Activated CD4-positive, alpha-beta T cell treated with anti-CD3 and anti-CD28 coated beads, Interleukin-2, amount 10 ng/mL, durations not matched to agents 7 days and 5 days (primary cell): ENCODE measurements at regions not wholly inside any gene's neighbourhood (a gene's known extent, or its start where the extent isn't known, plus 50 kb on each side); places are given as distances from the start of the nearest gene placed in this dataset.
"Not testable (repeated sequence)": the region's sequence is repeated elsewhere in the genome, so short reads cannot be mapped to it uniquely, and the experiment has no call there.

Experiments
- CTCF ChIA-PET: fragments of 350-600 bp; sonication (Branson Sonifier 250); formaldehyde crosslinking; loops from one replicate; lab custom pipeline; 2021; ENCODE audit warnings: antibody characterized with exemption; lab: Charles Lee
- POLR2A ChIA-PET: fragments of 350-600 bp; sonication (Branson Sonifier 250); formaldehyde crosslinking; loops from one replicate; lab custom pipeline; 2021; ENCODE audit warnings: antibody characterized with exemption; lab: Charles Lee
- DNase-seq: peaks from one replicate; pipeline ENCODE4 v3.0.0-alpha.2; 2020
- H3K27ac Mint-ChIP-seq: one replicate; pipeline ENCODE4 v1.8.0; 2021; ENCODE audit warnings: mild to moderate bottlenecking, moderate library complexity, mixed read lengths
- H3K27me3 Mint-ChIP-seq: one replicate; pipeline ENCODE4 v1.8.0; 2021; ENCODE audit warnings: mixed read lengths
- H3K36me3 Mint-ChIP-seq: one replicate; pipeline ENCODE4 v1.8.0; 2021; ENCODE audit warnings: low read depth, mixed read lengths
- H3K4me1 Mint-ChIP-seq: one replicate; pipeline ENCODE4 v1.8.0; 2021; ENCODE audit warnings: mixed read lengths
- H3K4me3 Mint-ChIP-seq: one replicate; pipeline ENCODE4 v1.8.0; 2021; ENCODE audit warnings: mild to moderate bottlenecking, moderate library complexity, mixed read lengths
- H3K9me3 Mint-ChIP-seq: one replicate; pipeline ENCODE4 v1.8.0; 2021; ENCODE audit warnings: mixed read lengths

DNA sequence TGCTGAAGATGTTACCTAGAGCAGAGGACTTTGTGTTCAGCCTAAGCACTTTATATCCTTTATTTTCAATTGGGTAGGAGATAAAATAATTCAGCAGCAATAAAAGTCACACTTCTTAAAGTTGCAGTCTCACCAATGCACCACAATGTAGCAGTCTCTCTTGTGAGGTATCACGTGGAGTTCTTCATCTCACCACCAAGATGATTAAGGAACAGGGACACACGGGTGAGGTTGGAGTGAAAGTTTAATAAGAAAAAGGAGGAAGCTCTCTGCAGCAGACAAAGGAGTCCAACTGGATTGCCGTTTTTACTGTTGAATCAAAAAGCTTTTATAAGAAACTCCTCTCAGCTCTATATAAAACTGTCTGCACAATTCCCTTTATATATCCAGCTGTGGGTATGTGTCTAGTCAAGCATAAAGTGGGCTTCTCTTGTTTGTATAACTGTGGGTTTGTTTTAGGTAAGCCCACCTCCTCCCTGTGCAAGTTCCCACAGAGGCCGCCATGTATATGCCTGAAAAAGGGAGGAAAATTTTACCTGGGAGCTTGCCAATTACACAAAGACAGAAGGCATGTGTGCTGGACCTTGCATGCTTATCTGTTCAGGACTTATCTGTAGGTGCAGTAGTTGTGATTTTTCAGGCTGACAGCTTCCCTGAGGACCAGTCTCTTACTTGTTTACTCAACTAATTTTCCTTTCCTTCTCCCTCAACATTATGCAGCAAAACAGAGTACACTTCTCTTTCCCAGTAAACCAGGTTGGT is 1497.2 kb upstream of the TPTE start:
- not testable (repeated sequence) for H3K36me3 Mint-ChIP-seq
- H3K9me3 Mint-ChIP-seq, result peaks cover 13% of the 10 kb centered on the region

DNA sequence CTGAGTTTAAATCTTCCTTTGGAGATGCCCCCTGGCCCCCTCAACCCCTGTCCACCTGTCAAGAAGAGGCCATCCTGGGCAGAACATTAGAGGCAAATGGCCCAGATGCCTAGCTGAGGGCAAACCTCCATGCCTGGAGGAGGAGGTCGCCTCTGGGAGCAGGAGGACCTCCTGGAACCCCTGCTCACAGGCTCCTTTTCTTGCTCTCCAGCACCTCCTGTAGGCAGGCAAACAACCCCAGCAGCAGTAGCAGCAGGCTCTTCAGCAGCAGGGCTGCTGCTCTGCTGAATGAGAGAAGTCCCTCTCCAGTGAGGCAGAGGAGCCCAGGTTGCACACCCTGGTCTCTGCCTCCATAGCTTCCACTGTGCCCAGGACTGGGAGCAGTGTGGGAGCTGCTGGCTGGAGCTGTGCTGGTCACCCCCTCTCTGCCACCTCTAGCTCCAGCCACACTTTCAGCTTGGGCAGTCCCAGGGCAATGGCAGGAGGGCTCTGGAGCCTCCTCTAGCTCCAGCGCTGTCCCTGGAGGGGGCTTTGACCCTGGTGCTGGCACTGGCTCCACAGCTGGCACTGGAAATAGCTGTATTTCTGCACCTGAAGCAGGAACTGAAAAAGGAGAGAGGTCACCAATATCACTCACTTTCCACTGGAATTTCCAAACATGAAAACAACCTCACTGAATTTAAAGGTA is 1494.5 kb upstream of the TPTE start:
- H3K36me3 Mint-ChIP-seq, H3K4me3 Mint-ChIP-seq, H3K4me1 Mint-ChIP-seq, H3K27me3 Mint-ChIP-seq, POLR2A ChIA-PET, CTCF ChIA-PET, DNase-seq, H3K27ac Mint-ChIP-seq: not testable (repeated sequence)
- H3K9me3 Mint-ChIP-seq, result peaks cover 15% of the 10 kb centered on the region

More for the DNA sequence above, 1497.2 kb upstream of the TPTE start:
- H3K4me1 Mint-ChIP-seq, H3K27ac Mint-ChIP-seq, H3K4me3 Mint-ChIP-seq, DNase-seq, POLR2A ChIA-PET, H3K27me3 Mint-ChIP-seq, CTCF ChIA-PET: not testable (repeated sequence)

DNA sequence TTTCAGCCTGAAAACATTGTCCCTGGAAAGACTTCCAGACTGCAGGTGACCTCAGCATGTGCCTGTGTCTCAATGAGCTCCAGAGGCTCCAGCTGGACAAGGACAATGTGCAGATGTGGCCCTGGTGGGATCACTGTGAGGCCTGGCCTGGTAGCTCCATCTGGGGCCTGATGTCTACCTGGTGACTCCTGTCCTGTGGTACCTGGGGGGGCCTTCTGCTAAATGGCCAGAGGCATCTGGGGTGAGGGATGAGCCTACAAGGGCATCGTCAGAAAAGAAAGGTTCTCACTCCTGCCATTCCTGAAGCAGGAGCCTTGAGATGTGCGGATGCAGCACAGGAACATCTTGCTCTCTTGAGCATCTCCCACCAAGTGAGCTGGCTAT is 1494.0 kb upstream of the TPTE start:
- POLR2A ChIA-PET, H3K27me3 Mint-ChIP-seq, CTCF ChIA-PET, H3K36me3 Mint-ChIP-seq, H3K27ac Mint-ChIP-seq, DNase-seq, H3K4me3 Mint-ChIP-seq, H3K4me1 Mint-ChIP-seq: not testable (repeated sequence)
- H3K9me3 Mint-ChIP-seq, result peaks cover 15% of the 10 kb centered on the region

DNA sequence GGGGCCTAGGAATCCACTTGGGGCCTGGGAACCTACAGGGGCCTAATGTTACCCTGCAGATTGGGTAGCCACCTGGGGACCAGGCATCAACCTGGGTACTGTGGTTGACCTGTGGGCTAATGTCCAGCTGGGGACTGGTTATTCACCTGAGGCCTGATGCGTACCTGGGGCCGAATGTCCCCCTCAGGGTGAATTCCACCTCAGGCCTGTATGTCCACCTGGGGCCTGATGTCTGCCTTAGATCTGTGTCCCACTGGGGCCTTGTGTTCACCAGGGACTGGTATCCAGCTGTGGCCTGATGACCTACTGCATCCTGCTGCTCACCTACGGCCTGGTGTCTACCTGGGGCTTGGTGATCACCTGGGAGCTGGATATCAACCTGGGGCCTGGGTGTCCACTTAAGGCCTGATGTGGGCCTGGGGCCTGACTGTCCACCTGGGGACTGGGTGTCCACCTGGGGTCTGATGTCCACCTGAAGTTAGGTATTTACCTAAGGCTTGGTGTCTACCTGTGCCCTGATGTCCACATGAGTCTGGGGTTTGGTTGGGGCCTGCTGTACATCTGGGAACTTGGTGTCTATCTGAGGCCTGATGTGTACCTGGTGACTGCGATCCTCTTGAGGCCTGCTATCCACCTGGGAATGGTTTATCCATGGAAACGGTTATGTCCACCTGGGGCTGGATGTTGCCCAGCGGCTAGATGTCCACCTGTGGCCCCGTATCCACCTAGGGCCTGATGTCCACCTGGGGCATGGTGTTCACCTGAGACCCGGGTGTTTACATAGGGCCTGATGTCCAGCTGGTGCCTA is 1492.6 kb upstream of the TPTE start:
- H3K4me3 Mint-ChIP-seq, H3K36me3 Mint-ChIP-seq, POLR2A ChIA-PET, H3K27ac Mint-ChIP-seq, CTCF ChIA-PET, DNase-seq, H3K4me1 Mint-ChIP-seq, H3K27me3 Mint-ChIP-seq: not testable (repeated sequence)
- peaks cover 15% of the 10 kb centered on the region for H3K9me3 Mint-ChIP-seq

- H3K27ac Mint-ChIP-seq, H3K27me3 Mint-ChIP-seq, H3K4me3 Mint-ChIP-seq, POLR2A ChIA-PET, H3K36me3 Mint-ChIP-seq, DNase-seq, H3K4me1 Mint-ChIP-seq, CTCF ChIA-PET: not testable (repeated sequence)
- peaks cover 15% of the 10 kb centered on the region for H3K9me3 Mint-ChIP-seq
Measured at GRCh38 chr21:9030141-9030665, 1491.2 kb upstream of the TPTE start.

- DNase-seq, H3K27ac Mint-ChIP-seq, H3K36me3 Mint-ChIP-seq, H3K4me1 Mint-ChIP-seq, CTCF ChIA-PET, H3K4me3 Mint-ChIP-seq, POLR2A ChIA-PET, H3K27me3 Mint-ChIP-seq: not testable (repeated sequence)
- peaks cover 14% of the 10 kb centered on the region for H3K9me3 Mint-ChIP-seq
Measured at GRCh38 chr21:9031482-9032374, 1489.7 kb upstream of the TPTE start.

GRCh38 chr21:9032547-9032946 is 1488.8 kb upstream of the TPTE start:
- CTCF ChIA-PET, H3K4me3 Mint-ChIP-seq, POLR2A ChIA-PET, H3K27me3 Mint-ChIP-seq, DNase-seq, H3K4me1 Mint-ChIP-seq, H3K27ac Mint-ChIP-seq, H3K36me3 Mint-ChIP-seq: not testable (repeated sequence)
- peaks cover 13% of the 10 kb centered on the region for H3K9me3 Mint-ChIP-seq

DNA sequence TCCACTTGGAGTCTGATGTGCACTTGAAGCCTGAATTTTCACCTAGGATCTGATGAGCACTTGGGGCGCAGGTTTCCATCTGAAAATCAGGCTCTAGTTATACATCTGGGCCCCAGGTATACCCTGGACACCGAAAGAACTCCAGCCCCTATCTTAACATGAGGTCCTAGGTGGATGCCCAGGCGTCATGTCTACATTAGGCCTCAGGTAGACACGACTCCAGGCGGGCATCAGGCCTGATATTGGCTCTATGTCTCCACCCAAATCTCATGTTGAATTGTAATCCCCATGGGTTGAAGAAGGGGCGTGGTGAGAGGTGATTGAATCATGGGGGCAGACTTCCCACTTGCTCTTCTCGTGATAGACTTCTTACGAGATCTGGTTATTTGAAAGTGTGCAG is 1488.1 kb upstream of the TPTE start:
- CTCF ChIA-PET, result not testable (repeated sequence)

DNA sequence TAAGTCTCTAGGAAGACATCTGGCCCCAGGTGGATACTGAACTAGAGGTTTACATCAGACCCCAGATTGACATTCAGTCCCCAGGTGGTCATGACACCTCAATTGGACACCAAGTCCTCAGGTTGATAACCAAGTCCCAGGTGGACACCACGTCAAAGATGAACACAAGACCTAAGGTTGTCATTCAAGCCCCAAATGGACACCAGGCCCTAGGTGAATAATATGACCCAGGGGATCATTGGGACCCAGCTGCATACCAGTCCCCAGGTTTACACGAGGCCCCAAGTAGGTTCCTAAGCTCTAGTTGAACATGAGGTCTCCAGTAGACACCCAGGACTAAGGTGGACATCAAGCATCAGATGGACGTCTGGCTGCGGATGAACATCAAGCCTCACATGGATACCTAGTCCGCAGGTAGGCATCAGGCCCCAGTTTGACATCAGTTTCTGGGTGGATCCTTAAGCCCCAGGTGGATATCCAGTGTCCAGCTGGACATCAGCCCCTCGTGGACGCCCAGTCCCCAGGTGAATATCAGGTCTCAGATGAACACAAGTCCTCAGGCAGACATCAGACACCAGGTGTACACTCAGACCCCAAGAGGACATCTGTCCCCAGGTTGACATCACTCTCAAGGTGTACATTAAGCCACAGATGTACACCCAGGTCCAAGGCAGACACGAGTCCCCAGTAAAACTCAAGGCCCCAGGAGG is 1486.7 kb upstream of the TPTE start:
- H3K4me3 Mint-ChIP-seq, DNase-seq, CTCF ChIA-PET, H3K9me3 Mint-ChIP-seq, H3K36me3 Mint-ChIP-seq, H3K27ac Mint-ChIP-seq, H3K4me1 Mint-ChIP-seq, POLR2A ChIA-PET, H3K27me3 Mint-ChIP-seq: not testable (repeated sequence)

More for the DNA sequence above, 1488.1 kb upstream of the TPTE start:
- H3K27me3 Mint-ChIP-seq, H3K4me3 Mint-ChIP-seq, H3K36me3 Mint-ChIP-seq, DNase-seq, H3K27ac Mint-ChIP-seq, H3K4me1 Mint-ChIP-seq, POLR2A ChIA-PET: not testable (repeated sequence)
- peaks cover 11% of the 10 kb centered on the region for H3K9me3 Mint-ChIP-seq

DNA sequence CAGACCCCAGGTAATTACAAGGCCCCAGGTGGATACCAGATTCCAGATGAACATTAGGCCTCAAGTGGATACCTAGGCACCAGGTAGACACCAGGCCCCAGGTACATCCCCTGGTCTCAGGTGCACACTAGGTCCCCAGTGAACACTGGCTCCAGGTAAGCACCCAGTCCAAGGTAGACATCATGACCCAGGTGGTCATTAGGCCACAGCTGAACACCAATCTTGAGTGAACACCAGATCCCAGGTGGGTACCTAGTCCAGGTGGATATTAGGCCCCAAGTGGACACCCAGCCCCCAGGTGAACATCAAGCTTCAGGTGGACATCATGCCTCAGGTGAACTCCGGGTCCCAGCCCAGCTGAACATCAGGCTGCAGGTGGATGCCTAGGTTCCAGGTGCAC is 1486.2 kb upstream of the TPTE start:
- H3K27me3 Mint-ChIP-seq, H3K4me3 Mint-ChIP-seq, H3K4me1 Mint-ChIP-seq, DNase-seq, POLR2A ChIA-PET, CTCF ChIA-PET, H3K9me3 Mint-ChIP-seq, H3K27ac Mint-ChIP-seq, H3K36me3 Mint-ChIP-seq: not testable (repeated sequence)

- H3K9me3 Mint-ChIP-seq, POLR2A ChIA-PET, CTCF ChIA-PET, DNase-seq, H3K27me3 Mint-ChIP-seq, H3K36me3 Mint-ChIP-seq, H3K27ac Mint-ChIP-seq, H3K4me3 Mint-ChIP-seq, H3K4me1 Mint-ChIP-seq: not testable (repeated sequence)
Measured at GRCh38 chr21:9035970-9036369, 1485.4 kb upstream of the TPTE start.
